DOHH2 (cell line): ENCODE measurements at regions not wholly inside any gene's neighbourhood (a gene's known extent, or its start where the extent isn't known, plus 50 kb on each side); places are given as distances from the start of the nearest gene placed in this dataset.

Experiments
- H3F3A ChIP-seq: fragments of 200-600 bp; sonication (generic), shearing (Covaris generic); 2 replicates; pipeline ENCODE4 v1.6.0; 2016; ENCODE audit warnings: antibody characterized with exemption, mild to moderate bottlenecking; ENCODE audit not compliant: control insufficient read depth, insufficient read depth
- H3K27ac ChIP-seq: fragments of 200-600 bp; sonication (generic); 2 replicates; pipeline ENCODE4 v1.5.1; 2014; ENCODE audit warnings: low read depth, mild to moderate bottlenecking, low read length, moderate library complexity
- H3K27me3 ChIP-seq: fragments of 200-600 bp; sonication (generic); 2 replicates; pipeline ENCODE4 v1.6.1; 2014; ENCODE audit warnings: mild to moderate bottlenecking, low read length, mixed read lengths; ENCODE audit not compliant: control insufficient read depth
- H3K36me3 ChIP-seq: fragments of 200-600 bp; sonication (generic); 2 replicates; pipeline ENCODE4 v1.6.1; 2014; ENCODE audit warnings: mild to moderate bottlenecking, low read length, moderate library complexity, mixed read lengths; ENCODE audit not compliant: control insufficient read depth
- H3K4me1 ChIP-seq: fragments of 200-600 bp; sonication (generic); 2 replicates; pipeline ENCODE4 v1.6.1; 2014; ENCODE audit warnings: mild to moderate bottlenecking, low read length, mixed read lengths; ENCODE audit not compliant: control insufficient read depth
- H3K4me2 ChIP-seq: fragments of 200-600 bp; sonication (generic); 2 replicates; pipeline ENCODE4 v1.6.0; 2014; ENCODE audit warnings: mild to moderate bottlenecking, low read length, moderate library complexity
- H3K4me3 ChIP-seq: fragments of 200-600 bp; sonication (generic); 2 replicates; pipeline ENCODE4 v1.5.1; 2014; ENCODE audit warnings: mild to moderate bottlenecking, low read length, mixed read lengths
- H3K79me2 ChIP-seq: fragments of 200-600 bp; sonication (generic); 2 replicates; pipeline ENCODE4 v1.6.1; 2014; ENCODE audit warnings: mild to moderate bottlenecking, low read length, mixed read lengths; ENCODE audit not compliant: control insufficient read depth
- H3K9me2 ChIP-seq: fragments of 200-600 bp; sonication (generic); replicated peaks from 2 replicates; pipeline ENCODE4 v1.6.1; 2014; ENCODE audit warnings: mild to moderate bottlenecking, low read length, mixed read lengths; ENCODE audit not compliant: control insufficient read depth
- H3K9me3 ChIP-seq: fragments of 200-600 bp; sonication (generic); 2 replicates; pipeline ENCODE4 v1.6.1; 2014; ENCODE audit warnings: antibody characterized with exemption, low read length, mixed read lengths; ENCODE audit not compliant: control insufficient read depth, insufficient read depth
- H4K20me1 ChIP-seq: fragments of 200-600 bp; sonication (generic); 2 replicates; pipeline ENCODE4 v1.6.0; 2014; ENCODE audit warnings: low read depth, mild to moderate bottlenecking, antibody characterized with exemption, low read length, moderate library complexity; ENCODE audit not compliant: control insufficient read depth, insufficient read depth
- CTCF ChIP-seq: fragments of 200-600 bp; sonication (generic); IDR thresholded peaks from one replicate; pipeline ENCODE4 v1.5.1; 2014; ENCODE audit warnings: antibody characterized with exemption, mild to moderate bottlenecking, low read depth, low read length; ENCODE audit not compliant: poor library complexity, severe bottlenecking
- EZH2phosphoT487 ChIP-seq: fragments of 200-600 bp; sonication (generic); IDR thresholded peaks from 2 replicates; pipeline ENCODE4 v1.6.1; 2017; ENCODE audit warnings: borderline replicate concordance, mild to moderate bottlenecking, antibody characterized with exemption, low read length, moderate library complexity, mixed read lengths

DNA sequence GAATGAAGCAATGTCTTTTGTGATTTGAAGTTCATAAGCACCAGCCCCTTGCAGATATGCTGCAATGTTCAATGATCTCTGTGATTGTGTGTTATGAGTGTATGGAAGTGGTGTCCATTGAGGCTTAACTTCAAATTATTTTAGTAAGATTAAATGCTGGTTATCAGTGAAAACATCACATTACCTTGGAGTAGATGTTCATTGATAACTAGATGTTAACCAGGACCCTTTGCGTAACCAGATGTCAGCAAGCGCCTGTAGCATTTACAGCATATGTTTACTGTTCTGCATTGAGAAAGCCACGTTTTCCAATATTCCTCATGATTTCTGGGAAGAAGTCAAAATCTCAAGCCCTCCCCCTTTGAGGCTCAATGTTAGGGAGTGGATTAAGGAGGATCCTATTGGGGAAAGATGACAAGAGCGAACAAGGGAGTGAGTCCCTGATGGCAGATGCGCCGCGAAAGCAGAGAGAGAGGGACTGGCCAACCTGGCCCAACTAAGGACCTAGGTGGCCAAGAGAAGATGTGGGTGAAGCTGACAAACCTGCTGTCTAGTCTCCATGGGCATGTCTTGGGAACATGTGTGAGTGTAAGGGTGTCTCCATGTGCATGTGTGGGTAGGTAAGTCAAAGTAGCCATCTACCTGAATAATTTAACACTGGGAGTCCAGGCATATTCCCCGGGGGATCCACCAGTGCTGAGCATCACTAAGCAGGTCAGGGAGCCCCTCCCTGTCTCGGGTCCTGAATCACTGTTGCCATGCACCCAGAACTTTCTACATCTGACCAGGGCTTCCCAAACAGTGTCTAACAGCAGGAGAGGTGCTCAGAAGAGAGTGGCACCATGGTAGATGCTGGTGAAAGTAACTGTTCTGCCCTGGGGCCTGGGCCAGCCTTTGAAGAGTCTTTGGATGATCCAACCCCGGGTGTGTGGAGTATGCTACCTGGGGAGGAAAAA is 141.6 kb upstream of the GDF10 start:
- no peak for TF ChIP-seq CTCF

GRCh38 chr10:47159361-47160260 is 140.4 kb upstream of the GDF10 start:
- Histone ChIP-seq H3K79me2 (no peaks in the 10 kb centered on the region), H3K9me2 (no peaks in the 10 kb centered on the region), H3K27ac (no peak overlapping the region), H3K27me3 (no peaks in the 10 kb centered on the region), H3K4me3 (no peak overlapping the region), H3K4me1 (no peaks in the 10 kb centered on the region), H3K36me3 (no peaks in the 10 kb centered on the region), H3K9me3 (no peaks in the 10 kb centered on the region), H4K20me1 (no peaks in the 10 kb centered on the region), H3F3A (no peaks in the 10 kb centered on the region), H3K4me2 (no peak overlapping the region)
- TF ChIP-seq CTCF (no peak), EZH2phosphoT487 (no peak)

More for the DNA sequence above, 141.6 kb upstream of the GDF10 start:
- Histone ChIP-seq H3K9me2 (no peaks in the 10 kb centered on the region), H3K27me3 (no peaks in the 10 kb centered on the region), H3K79me2 (no peaks in the 10 kb centered on the region), H3K27ac (no peak overlapping the region), H4K20me1 (no peaks in the 10 kb centered on the region), H3K4me2 (no peak overlapping the region), H3K4me1 (no peaks in the 10 kb centered on the region), H3K9me3 (no peaks in the 10 kb centered on the region), H3K4me3 (no peak overlapping the region), H3F3A (no peaks in the 10 kb centered on the region), H3K36me3 (no peaks in the 10 kb centered on the region)

GRCh38 chr10:47160261-47160908 is 139.6 kb upstream of the GDF10 start:
- no peaks in the 10 kb centered on the region for H3K27me3 ChIP-seq
- TF ChIP-seq EZH2phosphoT487 (no peak), CTCF (no peak)
- H3K9me2 ChIP-seq = no peaks in the 10 kb centered on the region
- no peaks in the 10 kb centered on the region for H3K79me2 ChIP-seq
- no peak overlapping the region for H3K4me2 ChIP-seq
- no peaks in the 10 kb centered on the region for H4K20me1 ChIP-seq
- no peaks in the 10 kb centered on the region for H3K4me1 ChIP-seq
- H3F3A ChIP-seq = no peaks in the 10 kb centered on the region
- H3K27ac ChIP-seq = no peak overlapping the region
- no peak overlapping the region for H3K4me3 ChIP-seq
- no peaks in the 10 kb centered on the region for H3K9me3 ChIP-seq
- H3K36me3 ChIP-seq = no peaks in the 10 kb centered on the region
